SH-SY5Y (cell line): ENCODE measurements at regions not wholly inside any gene's neighbourhood (a gene's known extent, or its start where the extent isn't known, plus 50 kb on each side); places are given as distances from the start of the nearest gene placed in this dataset.

Experiments
- GATA2 ChIP-seq: IDR thresholded peaks from 2 replicates; pipeline ENCODE4 v1.6.1; 2011; ENCODE audit warnings: mild to moderate bottlenecking, low read depth, low read length
- GATA3 ChIP-seq: IDR thresholded peaks from 2 replicates; pipeline ENCODE4 v1.6.1; 2011; ENCODE audit warnings: low read depth, mild to moderate bottlenecking, low read length, moderate library complexity

DNA sequence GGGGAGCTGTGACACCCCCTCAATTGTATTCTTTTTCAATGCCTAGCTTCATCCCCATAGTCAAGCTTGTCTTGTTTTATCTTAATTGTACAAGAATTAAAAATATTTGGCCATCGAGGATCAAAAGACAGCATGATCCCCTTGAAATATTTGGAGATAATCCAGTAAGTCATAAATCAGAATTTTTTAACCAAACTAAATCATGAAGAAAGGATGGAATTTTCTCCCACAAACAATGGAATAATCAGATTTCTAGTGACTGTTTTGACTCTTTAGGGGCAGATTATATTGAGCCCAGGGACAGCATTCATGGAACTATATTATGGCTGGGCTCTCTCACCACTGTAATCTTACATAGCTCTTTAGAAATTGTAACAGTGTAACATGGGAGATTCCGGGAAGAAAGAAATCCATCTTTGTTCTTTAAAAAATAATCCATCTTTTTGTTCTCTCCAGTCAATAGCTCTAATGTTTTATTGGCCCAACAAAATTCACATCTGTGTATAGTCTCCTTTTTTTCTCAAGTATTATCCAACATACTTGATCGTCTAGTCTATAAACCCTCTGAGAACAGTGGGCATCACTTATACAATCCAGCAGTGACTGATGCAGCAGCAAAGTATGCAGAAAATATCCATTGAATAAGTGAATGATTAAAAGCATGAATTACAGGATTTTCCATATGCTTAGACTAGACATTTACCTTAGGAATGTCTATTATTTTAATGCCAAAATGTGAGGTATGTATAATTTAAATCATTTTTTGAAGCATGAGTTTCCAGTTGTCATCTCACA, 277.0 kb upstream of the PLSCR5 start:
- TF ChIP-seq GATA3 (no peak), GATA2 (no peak)
